CD4-positive, alpha-beta T cell (primary cell): ENCODE measurements at regions not wholly inside any gene's neighbourhood (a gene's known extent, or its start where the extent isn't known, plus 50 kb on each side); places are given as distances from the start of the nearest gene placed in this dataset.

Experiments
- ATAC-seq: fragments of 200-7000 bp; cut with Tn5 transposase; one replicate; pipeline ENCODE4 v1.10.0; 2022; ENCODE audit warnings: mild to moderate bottlenecking; ENCODE audit not compliant: poor library complexity
- CTCF ChIA-PET: fragments of 350-600 bp; sonication (Branson Sonifier 250); formaldehyde crosslinking; loops from one replicate; lab custom pipeline; 2021; ENCODE audit warnings: antibody characterized with exemption, inconsistent platforms; lab: Charles Lee
- POLR2A ChIA-PET: fragments of 350-600 bp; sonication (Branson Sonifier 250); formaldehyde crosslinking; loops from one replicate; lab custom pipeline; 2021; ENCODE audit warnings: antibody characterized with exemption, inconsistent platforms; lab: Charles Lee
- DNase-seq, 14 experiments: peaks; one replicate each; pipeline ENCODE4 v3.0.0-alpha.2; 2013 to 2020; ENCODE audit warnings: mixed read lengths in 2 of 14
- H3K27ac ChIP-seq, 2 donors: one replicate each; pipeline versions ENCODE4 v1.5.1 to v1.7.0; 2013; ENCODE audit warnings: low read length in 2 of 2, low read depth in 1 of 2, mild to moderate bottlenecking in 1 of 2
- H3K27me3 ChIP-seq, 2 experiments: 1 replicate in 1 of 2; 2 replicates in 1 of 2; pipeline versions ENCODE4 v1.6.1 to v1.7.0; 2013; ENCODE audit warnings: low read length in 2 of 2, control low read depth in 1 of 2, mild to moderate bottlenecking in 1 of 2, moderate library complexity in 1 of 2; ENCODE audit not compliant: insufficient read depth in 2 of 2, control insufficient read depth in 1 of 2
- H3K36me3 ChIP-seq: one replicate; pipeline ENCODE4 v1.6.1; 2013; ENCODE audit warnings: low read length, control low read depth; ENCODE audit not compliant: insufficient read depth
- H3K4me1 ChIP-seq: one replicate; pipeline ENCODE4 v1.6.1; 2013; ENCODE audit warnings: low read length, control low read depth; ENCODE audit not compliant: insufficient read depth
- H3K4me3 ChIP-seq: one replicate; pipeline ENCODE4 v1.5.1; 2013; ENCODE audit warnings: mild to moderate bottlenecking, low read length, moderate library complexity
- H3K9me3 ChIP-seq, 2 experiments: 1 replicate in 1 of 2; 2 replicates in 1 of 2; pipeline versions ENCODE4 v1.6.1 to v1.7.0; 2013; ENCODE audit warnings: low read length in 2 of 2, mild to moderate bottlenecking in 2 of 2, control low read depth in 1 of 2, moderate library complexity in 1 of 2; ENCODE audit not compliant: control insufficient read depth in 1 of 2, insufficient read depth in 1 of 2
- H3K27ac Mint-ChIP-seq: one replicate; pipeline ENCODE4 v1.8.0; 2020; ENCODE audit warnings: mixed read lengths
- H3K27me3 Mint-ChIP-seq: one replicate; pipeline ENCODE4 v1.8.0; 2021; ENCODE audit warnings: mixed read lengths
- H3K36me3 Mint-ChIP-seq: one replicate; pipeline ENCODE4 v1.8.0; 2021; ENCODE audit warnings: low read depth, mixed read lengths
- H3K4me1 Mint-ChIP-seq: one replicate; pipeline ENCODE4 v1.8.0; 2021; ENCODE audit warnings: low read depth, mixed read lengths
- H3K4me3 Mint-ChIP-seq: one replicate; pipeline ENCODE4 v1.8.0; 2020; ENCODE audit warnings: mild to moderate bottlenecking, mixed read lengths
- H3K9me3 Mint-ChIP-seq: one replicate; pipeline ENCODE4 v1.8.0; 2020; ENCODE audit warnings: mixed read lengths
- CTCF ChIP-seq: fragments of 200-600 bp; IDR thresholded peaks from one replicate; pipeline ENCODE4 v1.8.0; 2022; ENCODE audit warnings: antibody characterized with exemption, mild to moderate bottlenecking
- intact Hi-C, 2 experiments: fragments of 100-400 bp; cut with DNase I in 1 of 2; cut with micrococcal nuclease in 1 of 2; formaldehyde crosslinking; loops; one replicate each; pipeline versions ENCODE4 v1.15.1 to v1.9.0; 2023 to 2025; cut with DNase I, micrococcal nuclease

GRCh38 chr4:184950117-184950830 lies 68.0 kb upstream of the HELT start:
- no peak for DNase-seq
- H3K4me1 ChIP-seq: no peaks in the 10 kb centered on the region
- peaks cover 0 to 3% of the 10 kb centered on the region in 2 experiments for H3K9me3 ChIP-seq
- CTCF ChIA-PET: no interaction called here
- no peaks in the 10 kb centered on the region for H3K36me3 Mint-ChIP-seq
- no peaks in the 10 kb centered on the region for H3K36me3 ChIP-seq
- no peak overlapping the region for H3K27ac Mint-ChIP-seq
- TF ChIP-seq CTCF: no peak
- peaks cover 0 to 18% of the 10 kb centered on the region in 2 experiments for H3K27me3 ChIP-seq
- H3K9me3 Mint-ChIP-seq: no peaks in the 10 kb centered on the region
- H3K4me1 Mint-ChIP-seq: no peaks in the 10 kb centered on the region
- POLR2A ChIA-PET: no interaction called here
- H3K27ac ChIP-seq: no peak overlapping the region
- intact Hi-C loops: no loop called here
- no peak for ATAC-seq
- H3K4me3 Mint-ChIP-seq: no peak overlapping the region
- peaks cover 35% of the 10 kb centered on the region for H3K27me3 Mint-ChIP-seq
- H3K4me3 ChIP-seq: no peak overlapping the region

- POLR2A ChIA-PET: no interaction called here
Measured at GRCh38 chr4:184950926-184951325, 67.4 kb upstream of the HELT start.

GRCh38 chr4:184951668-184952160 lies 66.6 kb upstream of the HELT start:
- Histone ChIP-seq H3K4me1 (no peaks in the 10 kb centered on the region), H3K4me3 (no peak overlapping the region), H3K27me3 (peaks cover 0 to 18% of the 10 kb centered on the region in 2 experiments), H3K9me3 (peaks cover 0 to 3% of the 10 kb centered on the region in 2 experiments), H3K36me3 (no peaks in the 10 kb centered on the region), H3K27ac (no peak overlapping the region)
- ChIA-PET CTCF (no interaction called here), POLR2A (no interaction called here)
- Mint-ChIP-seq H3K4me3 (no peak overlapping the region), H3K9me3 (no peaks in the 10 kb centered on the region), H3K4me1 (no peaks in the 10 kb centered on the region), H3K27me3 (peaks cover 34% of the 10 kb centered on the region), H3K36me3 (no peaks in the 10 kb centered on the region), H3K27ac (no peak overlapping the region)
- no peak for DNase-seq
- no peak for ATAC-seq
- intact Hi-C loops: no loop called here
- TF ChIP-seq CTCF: no peak

More at GRCh38 chr4:184950926-184951325, 67.4 kb upstream of the HELT start:
- Histone ChIP-seq H3K9me3 (peaks cover 0 to 3% of the 10 kb centered on the region in 2 experiments), H3K4me3 (no peak overlapping the region), H3K27ac (no peak overlapping the region), H3K36me3 (no peaks in the 10 kb centered on the region), H3K27me3 (peaks cover 0 to 18% of the 10 kb centered on the region in 2 experiments), H3K4me1 (no peaks in the 10 kb centered on the region)
- DNase-seq (no peak), ATAC-seq (no peak)
- intact Hi-C loops: no loop called here
- Mint-ChIP-seq H3K36me3 (no peaks in the 10 kb centered on the region), H3K9me3 (no peaks in the 10 kb centered on the region), H3K27me3 (peaks cover 35% of the 10 kb centered on the region), H3K27ac (no peak overlapping the region), H3K4me3 (no peak overlapping the region), H3K4me1 (no peaks in the 10 kb centered on the region)
- CTCF ChIA-PET: no interaction called here
- TF ChIP-seq CTCF: no peak
